ENCODE measurements at regions not wholly inside any gene's neighbourhood (a gene's known extent, or its start where the extent isn't known, plus 50 kb on each side); places are given as distances from the start of the nearest gene placed in this dataset.

GRCh38 chr15:38846346-38846745 is 281.7 kb upstream of the RASGRP1 start:
- no peak for TF ChIP-seq POLR2A (IDR thresholded peaks at IDR 0.05)
- no peak for TF ChIP-seq CTCF (IDR thresholded peaks at IDR 0.05 in 4 of 5, conservative IDR thresholded peaks at IDR 0.05 in 1 of 5)
